HepG2 (cell line): ENCODE measurements at regions not wholly inside any gene's neighbourhood (a gene's known extent, or its start where the extent isn't known, plus 50 kb on each side); places are given as distances from the start of the nearest gene placed in this dataset.

ENCODE experiments used
- CTCF ChIP-seq: sonication (generic); formaldehyde crosslinking; IDR thresholded peaks from 2 replicates; pipeline ENCODE4 v1.5.0; 2020; ENCODE audit warnings: mild to moderate bottlenecking, missing genetic modification reagents, moderate library complexity
- EED ChIP-seq: sonication (generic); formaldehyde crosslinking; IDR thresholded peaks from 2 replicates; pipeline ENCODE4 v1.5.0; 2020; ENCODE audit warnings: mild to moderate bottlenecking, missing genetic modification reagents
- FOXK2 ChIP-seq: fragments of 450-650 bp; IDR thresholded peaks from 2 replicates; pipeline ENCODE4 v1.6.1; 2016
- FOXP1 ChIP-seq, 2 experiments: fragments of 450-650 bp in 1 of 2; IDR thresholded peaks; 2 replicates each; pipeline ENCODE4 v1.6.1; 2017 to 2018; ENCODE audit warnings: antibody characterized with exemption in 1 of 2
- HNF4G ChIP-seq, 2 experiments: sonication (generic) in 1 of 2; formaldehyde crosslinking in 1 of 2; IDR thresholded peaks; 2 replicates each; pipeline versions ENCODE4 v1.4.0 to v1.6.1; 2011 to 2020; ENCODE audit warnings: borderline replicate concordance in 2 of 2, low read depth in 2 of 2, mild to moderate bottlenecking in 2 of 2, low read length in 1 of 2, missing genetic modification reagents in 1 of 2, moderate library complexity in 1 of 2
- KDM6A ChIP-seq: IDR thresholded peaks from 2 replicates; pipeline ENCODE4 v1.6.1; 2016; ENCODE audit warnings: low read depth
- NFKBIZ ChIP-seq: IDR thresholded peaks from 2 replicates; pipeline ENCODE4 v1.6.1; 2018; ENCODE audit warnings: missing genetic modification reagents, missing compliant biosample characterization
- NKX3-1 ChIP-seq: sonication (generic); formaldehyde crosslinking; IDR thresholded peaks from 2 replicates; pipeline ENCODE4 v1.5.0; 2020; ENCODE audit warnings: missing genetic modification reagents
- NR2F6 ChIP-seq, 2 experiments: IDR thresholded peaks; 2 replicates each; pipeline ENCODE4 v1.6.1; 2016; ENCODE audit warnings: antibody characterized with exemption in 1 of 2, mild to moderate bottlenecking in 1 of 2
- PITX1 ChIP-seq: sonication (generic); formaldehyde crosslinking; IDR thresholded peaks from 2 replicates; pipeline ENCODE4 v1.5.1; 2020; ENCODE audit warnings: mild to moderate bottlenecking, missing genetic modification reagents
- RARA ChIP-seq: IDR thresholded peaks from 2 replicates; pipeline ENCODE4 v1.6.1; 2016; ENCODE audit warnings: missing genetic modification reagents, missing compliant biosample characterization
- SOX5 ChIP-seq: IDR thresholded peaks from 2 replicates; pipeline ENCODE4 v1.6.1; 2016; ENCODE audit warnings: borderline replicate concordance
- ZNF12 ChIP-seq: sonication (generic); formaldehyde crosslinking; IDR thresholded peaks from 2 replicates; pipeline ENCODE4 v1.5.0; 2020; ENCODE audit warnings: missing genetic modification reagents
- ZNF24 ChIP-seq: fragments of 450-650 bp; IDR thresholded peaks from 2 replicates; pipeline ENCODE4 v1.6.1; 2017; ENCODE audit warnings: antibody characterized with exemption, mild to moderate bottlenecking
- ZNF331 ChIP-seq: sonication (generic); formaldehyde crosslinking; IDR thresholded peaks from 2 replicates; pipeline ENCODE4 v1.4.0; 2020; ENCODE audit warnings: missing genetic modification reagents
- ZNF556 ChIP-seq: sonication (generic); formaldehyde crosslinking; IDR thresholded peaks from 2 replicates; pipeline ENCODE4 v1.4.0; 2020; ENCODE audit warnings: mild to moderate bottlenecking, missing genetic modification reagents, borderline replicate concordance
- ZXDC ChIP-seq: sonication (generic); formaldehyde crosslinking; IDR thresholded peaks from 2 replicates; pipeline ENCODE4 v1.5.0; 2020; ENCODE audit warnings: mild to moderate bottlenecking, missing genetic modification reagents
- TF ChIP-seq, protein P1 (sequence below): sonication (generic); formaldehyde crosslinking; IDR thresholded peaks from 2 replicates; pipeline ENCODE4 v1.4.0; 2020; ENCODE audit warnings: mild to moderate bottlenecking, missing genetic modification reagents
- TF ChIP-seq, protein P2 (sequence below): sonication (generic); formaldehyde crosslinking; IDR thresholded peaks from 2 replicates; pipeline ENCODE4 v1.5.0; 2020; ENCODE audit warnings: missing genetic modification reagents, mild to moderate bottlenecking, borderline replicate concordance
- TF ChIP-seq, protein P3 (sequence below): sonication (generic); formaldehyde crosslinking; IDR thresholded peaks from 2 replicates; pipeline ENCODE4 v1.5.0; 2020; ENCODE audit warnings: missing genetic modification reagents

DNA sequence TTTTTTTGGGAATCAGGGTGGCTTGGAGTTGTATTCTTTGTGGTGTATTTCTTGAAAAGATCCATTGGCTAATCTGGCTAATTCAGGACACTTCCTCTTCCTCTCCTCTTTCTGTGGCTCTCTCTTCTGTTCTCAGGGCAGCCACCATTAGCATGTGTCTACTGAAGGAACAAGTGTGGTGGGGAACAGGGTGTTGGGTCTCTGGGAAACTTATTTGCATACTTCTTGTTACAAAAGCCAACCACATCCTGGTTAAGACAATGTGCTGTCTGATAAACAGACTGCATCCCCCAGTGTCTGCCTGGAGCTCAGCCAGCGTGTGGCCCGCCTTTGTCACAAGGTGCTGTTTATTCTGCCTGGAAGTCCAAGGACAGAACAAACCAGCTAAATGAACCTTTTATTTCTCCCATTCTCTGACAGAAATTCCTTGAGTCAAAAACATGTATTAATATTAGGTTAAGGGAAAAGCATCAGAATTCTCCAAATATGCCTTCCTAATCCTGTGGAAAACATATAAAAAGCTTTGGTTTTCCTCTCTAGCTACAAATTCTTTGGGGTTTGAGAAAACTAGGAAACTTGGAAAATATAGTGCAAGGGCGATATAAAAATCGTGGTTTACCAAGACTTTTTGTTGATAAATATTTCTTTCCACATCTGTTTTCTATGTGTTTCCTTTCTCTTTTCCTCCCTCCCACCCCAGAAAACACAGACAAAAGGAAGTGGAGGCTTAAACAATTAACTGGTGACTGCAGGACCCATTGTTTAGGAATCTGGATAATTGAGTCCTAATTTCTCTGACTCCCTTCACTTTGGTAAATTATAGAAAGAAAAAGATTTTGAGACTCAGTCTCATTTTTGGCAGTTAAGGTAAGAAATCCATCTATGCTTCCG, 203.6 kb downstream of the SPRY1 start (continued):
- peak; percentile 70; the same call in 1 of the 2 replicates for TF ChIP-seq NR2F6 (IDR thresholded peaks at IDR 0.05)
- TF ChIP-seq NR2F6 (CRISPR knock-in tag; IDR thresholded peaks at IDR 0.05), result peak; percentile 75
- peak; percentile 90 for TF ChIP-seq PITX1 (CRISPR knock-in tag)
- TF ChIP-seq NFKBIZ, result peak; percentile 99
- peak; percentile 99 for TF ChIP-seq RARA (CRISPR knock-in tag)
- TF ChIP-seq CTCF (CRISPR knock-in tag), result 0 out of 2 replicates have a peak, but pooled peaks have one; percentile 15
- TF ChIP-seq ZNF556, result 0 out of 2 replicates have a peak, but pooled peaks have one; percentile 36
- TF ChIP-seq, protein P1, sequence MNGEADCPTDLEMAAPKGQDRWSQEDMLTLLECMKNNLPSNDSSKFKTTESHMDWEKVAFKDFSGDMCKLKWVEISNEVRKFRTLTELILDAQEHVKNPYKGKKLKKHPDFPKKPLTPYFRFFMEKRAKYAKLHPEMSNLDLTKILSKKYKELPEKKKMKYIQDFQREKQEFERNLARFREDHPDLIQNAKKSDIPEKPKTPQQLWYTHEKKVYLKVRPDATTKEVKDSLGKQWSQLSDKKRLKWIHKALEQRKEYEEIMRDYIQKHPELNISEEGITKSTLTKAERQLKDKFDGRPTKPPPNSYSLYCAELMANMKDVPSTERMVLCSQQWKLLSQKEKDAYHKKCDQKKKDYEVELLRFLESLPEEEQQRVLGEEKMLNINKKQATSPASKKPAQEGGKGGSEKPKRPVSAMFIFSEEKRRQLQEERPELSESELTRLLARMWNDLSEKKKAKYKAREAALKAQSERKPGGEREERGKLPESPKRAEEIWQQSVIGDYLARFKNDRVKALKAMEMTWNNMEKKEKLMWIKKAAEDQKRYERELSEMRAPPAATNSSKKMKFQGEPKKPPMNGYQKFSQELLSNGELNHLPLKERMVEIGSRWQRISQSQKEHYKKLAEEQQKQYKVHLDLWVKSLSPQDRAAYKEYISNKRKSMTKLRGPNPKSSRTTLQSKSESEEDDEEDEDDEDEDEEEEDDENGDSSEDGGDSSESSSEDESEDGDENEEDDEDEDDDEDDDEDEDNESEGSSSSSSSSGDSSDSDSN (CRISPR knock-in tag), result no peak
- TF ChIP-seq EED, result no peak
- TF ChIP-seq, protein P2, sequence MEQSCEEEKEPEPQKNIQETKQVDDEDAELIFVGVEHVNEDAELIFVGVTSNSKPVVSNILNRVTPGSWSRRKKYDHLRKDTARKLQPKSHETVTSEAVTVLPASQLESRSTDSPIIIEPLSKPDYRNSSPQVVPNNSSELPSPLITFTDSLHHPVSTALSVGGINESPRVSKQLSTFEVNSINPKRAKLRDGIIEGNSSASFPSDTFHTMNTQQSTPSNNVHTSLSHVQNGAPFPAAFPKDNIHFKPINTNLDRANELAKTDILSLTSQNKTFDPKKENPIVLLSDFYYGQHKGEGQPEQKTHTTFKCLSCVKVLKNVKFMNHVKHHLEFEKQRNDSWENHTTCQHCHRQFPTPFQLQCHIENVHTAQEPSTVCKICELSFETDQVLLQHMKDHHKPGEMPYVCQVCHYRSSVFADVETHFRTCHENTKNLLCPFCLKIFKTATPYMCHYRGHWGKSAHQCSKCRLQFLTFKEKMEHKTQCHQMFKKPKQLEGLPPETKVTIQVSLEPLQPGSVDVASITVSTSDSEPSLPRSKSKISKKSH (CRISPR knock-in tag), result no peak
- no peak for TF ChIP-seq ZXDC (CRISPR knock-in tag)
- TF ChIP-seq NKX3-1 (CRISPR knock-in tag), result no peak
- TF ChIP-seq SOX5 (CRISPR knock-in tag), result peak; percentile 100
- peak; percentile 83 for TF ChIP-seq HNF4G (IDR thresholded peaks at IDR 0.05; ENCODE audit: borderline replicate concordance, low read depth, low read length)
- TF ChIP-seq HNF4G (CRISPR knock-in tag; IDR thresholded peaks at IDR 0.05; ENCODE audit: borderline replicate concordance, low read depth), result peak; percentile 70; the same call in 1 of the 2 replicates
- TF ChIP-seq ZNF24, result no peak
- TF ChIP-seq FOXP1 (IDR thresholded peaks at IDR 0.05), result peak; percentile 83
- peak; percentile 98 for TF ChIP-seq FOXP1 (CRISPR knock-in tag; IDR thresholded peaks at IDR 0.05)
- peak; percentile 69; the same call in 1 of the 2 replicates for TF ChIP-seq ZNF12 (CRISPR knock-in tag)
- peak; percentile 79 for TF ChIP-seq ZNF331 (CRISPR knock-in tag)
- TF ChIP-seq, protein P3, sequence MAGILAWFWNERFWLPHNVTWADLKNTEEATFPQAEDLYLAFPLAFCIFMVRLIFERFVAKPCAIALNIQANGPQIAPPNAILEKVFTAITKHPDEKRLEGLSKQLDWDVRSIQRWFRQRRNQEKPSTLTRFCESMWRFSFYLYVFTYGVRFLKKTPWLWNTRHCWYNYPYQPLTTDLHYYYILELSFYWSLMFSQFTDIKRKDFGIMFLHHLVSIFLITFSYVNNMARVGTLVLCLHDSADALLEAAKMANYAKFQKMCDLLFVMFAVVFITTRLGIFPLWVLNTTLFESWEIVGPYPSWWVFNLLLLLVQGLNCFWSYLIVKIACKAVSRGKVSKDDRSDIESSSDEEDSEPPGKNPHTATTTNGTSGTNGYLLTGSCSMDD (CRISPR knock-in tag), result no peak
- TF ChIP-seq FOXK2, result peak; percentile 79
- peak; percentile 45; the same call in 1 of the 2 replicates for TF ChIP-seq KDM6A (CRISPR knock-in tag)
